ENCODE measurements at regions not wholly inside any gene's neighbourhood (a gene's known extent, or its start where the extent isn't known, plus 50 kb on each side); places are given as distances from the start of the nearest gene placed in this dataset.

GRCh38 chr18:72342933-72343332, 201.2 kb downstream of the CBLN2 start:
- ATAC-seq, result no peak

GRCh38 chr18:72339976-72340375, 204.2 kb downstream of the CBLN2 start:
- no peak for ATAC-seq

GRCh38 chr18:72336786-72337185, 207.4 kb downstream of the CBLN2 start:
- no peak for ATAC-seq

GRCh38 chr18:72329533-72329932, 214.6 kb downstream of the CBLN2 start:
- no peak for ATAC-seq

- ATAC-seq, result no peak
Measured at GRCh38 chr18:72325307-72325706, 218.8 kb downstream of the CBLN2 start.

GRCh38 chr18:72324677-72325076, 219.5 kb downstream of the CBLN2 start:
- ATAC-seq, result no peak

- no peak for ATAC-seq
Measured at GRCh38 chr18:72316497-72316896, 227.6 kb downstream of the CBLN2 start.

GRCh38 chr18:72283148-72283925, 260.8 kb downstream of the CBLN2 start:
- ATAC-seq, result no peak

GRCh38 chr18:72273025-72273424, 271.1 kb downstream of the CBLN2 start:
- no peak for ATAC-seq

GRCh38 chr18:72261590-72261989, 282.6 kb downstream of the CBLN2 start:
- no peak for ATAC-seq

GRCh38 chr18:72246076-72246475, 298.1 kb downstream of the CBLN2 start:
- ATAC-seq, result no peak

- no peak for ATAC-seq
Measured at GRCh38 chr18:72235422-72235821, 308.7 kb downstream of the CBLN2 start.

GRCh38 chr18:72233106-72233505, 311.0 kb downstream of the CBLN2 start:
- no peak for ATAC-seq

GRCh38 chr18:72232644-72233043, 311.5 kb downstream of the CBLN2 start:
- ATAC-seq, result no peak

GRCh38 chr18:72225958-72226357, 318.2 kb downstream of the CBLN2 start:
- no peak for ATAC-seq

- no peak for ATAC-seq
Measured at GRCh38 chr18:72223733-72224132, 320.4 kb downstream of the CBLN2 start.

- no peak for ATAC-seq
Measured at GRCh38 chr18:72208920-72209676, 335.0 kb downstream of the CBLN2 start.

GRCh38 chr18:72207280-72207679, 336.9 kb downstream of the CBLN2 start:
- ATAC-seq, result no peak

GRCh38 chr18:72206814-72207213, 337.3 kb downstream of the CBLN2 start:
- no peak for ATAC-seq

- peak; percentile 20 to 35 for ATAC-seq
Measured at GRCh38 chr18:72201032-72201431, 343.1 kb downstream of the CBLN2 start.

- ATAC-seq, result no peak
Measured at GRCh38 chr18:72197591-72197990, 346.6 kb downstream of the CBLN2 start.

GRCh38 chr18:72194072-72194471, 350.1 kb downstream of the CBLN2 start:
- no peak for ATAC-seq

- no peak for ATAC-seq
Measured at GRCh38 chr18:72187956-72188355, 356.2 kb downstream of the CBLN2 start.

GRCh38 chr18:72181241-72181764, 362.8 kb downstream of the CBLN2 start:
- ATAC-seq, result peak; percentile 77 to 88
